ENCODE measurements at regions not wholly inside any gene's neighbourhood (a gene's known extent, or its start where the extent isn't known, plus 50 kb on each side); places are given as distances from the start of the nearest gene placed in this dataset.
A peak's percentile ranks its signal among the peaks of the same experiment; 100 is the strongest.

- peaks cover 8 to 20% (median 15%) of the 10 kb centered on the region in 11 experiments; a peak in 20 of 22 replicates for H3K9me3 ChIP-seq (replicated peaks in 1 of 11)
- no peak overlapping the region for H3K4me2 ChIP-seq
- no peak overlapping the region for H3K9ac ChIP-seq
- peaks cover 12 to 20% (median 18%) of the 10 kb centered on the region in 11 experiments for H3K27me3 ChIP-seq
- H3K4me3 ChIP-seq, result no peak overlapping the region
- H4K20me1 ChIP-seq, result no peaks in the 10 kb centered on the region
- no peaks in the 10 kb centered on the region for H3K36me3 ChIP-seq
- TF ChIP-seq Cebpa-rat (IDR thresholded peaks at IDR 0.05), result no peak
- H3K27ac ChIP-seq, result no peak overlapping the region
- H3K4me1 ChIP-seq, result no peaks in the 10 kb centered on the region
These were observed 166.3 kb downstream of the TBXT start for GRCh38 chr6:166001359-166001758.

GRCh38 chr6:165999279-165999678 lies 168.4 kb downstream of the TBXT start:
- Histone ChIP-seq H3K36me3 (no peaks in the 10 kb centered on the region), H3K9ac (no peak overlapping the region), H4K20me1 (no peaks in the 10 kb centered on the region), H3K9me3 (replicated peaks in 1 of 11) (no peaks in the 10 kb centered on the region), H3K27me3 (no peaks in the 10 kb centered on the region), H3K4me1 (no peaks in the 10 kb centered on the region), H3K4me2 (no peak overlapping the region), H3K4me3 (no peak overlapping the region), H3K27ac (no peak overlapping the region)
- no peak for TF ChIP-seq Cebpa-rat (IDR thresholded peaks at IDR 0.05)

- Histone ChIP-seq H3K36me3 (no peaks in the 10 kb centered on the region), H3K4me2 (no peak overlapping the region), H3K9ac (no peak overlapping the region), H3K4me3 (no peak overlapping the region), H3K4me1 (no peaks in the 10 kb centered on the region), H3K27ac (no peak overlapping the region), H4K20me1 (no peaks in the 10 kb centered on the region), H3K9me3 (replicated peaks in 1 of 11) (no peaks in the 10 kb centered on the region), H3K27me3 (no peaks in the 10 kb centered on the region)
- no peak for TF ChIP-seq Cebpa-rat (IDR thresholded peaks at IDR 0.05)
These were observed 169.6 kb downstream of the TBXT start for GRCh38 chr6:165998072-165998471.

- H4K20me1 ChIP-seq, result peaks cover 0 to 11% (median 0%) of the 10 kb centered on the region in 11 experiments; a peak in 4 of 22 replicates
- no peak overlapping the region for H3K4me2 ChIP-seq
- TF ChIP-seq Cebpa-rat (IDR thresholded peaks at IDR 0.05), result no peak
- H3K27me3 ChIP-seq, result peaks cover 34 to 45% (median 42%) of the 10 kb centered on the region in 11 experiments
- H3K4me3 ChIP-seq, result no peak overlapping the region
- no peak overlapping the region for H3K9ac ChIP-seq
- H3K4me1 ChIP-seq, result peaks cover 15 to 17% (median 16%) of the 10 kb centered on the region in 10 experiments
- no peak overlapping the region for H3K27ac ChIP-seq
- H3K9me3 ChIP-seq (replicated peaks in 1 of 11), result peaks cover 6 to 17% (median 9%) of the 10 kb centered on the region in 11 experiments; a peak in 15 of 22 replicates
- no peaks in the 10 kb centered on the region for H3K36me3 ChIP-seq
These were observed 176.3 kb downstream of the TBXT start for GRCh38 chr6:165991341-165991740.

- no peak overlapping the region for H3K4me3 ChIP-seq
- TF ChIP-seq Cebpa-rat (IDR thresholded peaks at IDR 0.05), result no peak
- peaks cover 6 to 17% (median 9%) of the 10 kb centered on the region in 11 experiments; a peak in 15 of 22 replicates for H3K9me3 ChIP-seq (replicated peaks in 1 of 11)
- H3K27ac ChIP-seq, result no peak overlapping the region
- H3K4me1 ChIP-seq, result peaks cover 18 to 27% (median 22%) of the 10 kb centered on the region in 10 experiments
- H4K20me1 ChIP-seq, result peaks cover 0 to 11% (median 0%) of the 10 kb centered on the region in 11 experiments; a peak in 4 of 22 replicates
- H3K27me3 ChIP-seq, result peaks cover 43 to 54% (median 48%) of the 10 kb centered on the region in 11 experiments
- no peak overlapping the region for H3K9ac ChIP-seq
- no peaks in the 10 kb centered on the region for H3K36me3 ChIP-seq
- no peak overlapping the region for H3K4me2 ChIP-seq
These were observed 177.4 kb downstream of the TBXT start for GRCh38 chr6:165990216-165990615.

GRCh38 chr6:165988757-165989456 lies 178.7 kb downstream of the TBXT start:
- Histone ChIP-seq H3K4me1 (peaks cover 18 to 28% (median 22%) of the 10 kb centered on the region in 10 experiments), H3K4me2 (no peak overlapping the region), H3K27ac (no peak overlapping the region), H3K27me3 (peaks cover 43 to 61% (median 48%) of the 10 kb centered on the region in 11 experiments), H4K20me1 (peaks cover 0 to 11% (median 0%) of the 10 kb centered on the region in 11 experiments; a peak in 4 of 22 replicates), H3K9me3 (replicated peaks in 1 of 11) (peaks cover 6 to 17% (median 9%) of the 10 kb centered on the region in 11 experiments; a peak in 15 of 22 replicates), H3K36me3 (no peaks in the 10 kb centered on the region), H3K9ac (no peak overlapping the region), H3K4me3 (no peak overlapping the region)
- TF ChIP-seq Cebpa-rat (IDR thresholded peaks at IDR 0.05), result no peak

GRCh38 chr6:165988302-165988756 lies 179.3 kb downstream of the TBXT start:
- Histone ChIP-seq H3K4me1 (peaks cover 18 to 28% (median 22%) of the 10 kb centered on the region in 10 experiments), H3K4me3 (no peak overlapping the region), H3K4me2 (no peak overlapping the region), H3K36me3 (no peaks in the 10 kb centered on the region), H3K27ac (no peak overlapping the region), H4K20me1 (peaks cover 0 to 11% (median 0%) of the 10 kb centered on the region in 11 experiments; a peak in 4 of 22 replicates), H3K9ac (no peak overlapping the region), H3K27me3 (peaks cover 43 to 61% (median 48%) of the 10 kb centered on the region in 11 experiments), H3K9me3 (replicated peaks in 1 of 11) (peaks cover 6 to 17% (median 9%) of the 10 kb centered on the region in 11 experiments; a peak in 15 of 22 replicates)
- no peak for TF ChIP-seq Cebpa-rat (IDR thresholded peaks at IDR 0.05)

- Histone ChIP-seq H4K20me1 (peaks cover 0 to 11% (median 0%) of the 10 kb centered on the region in 11 experiments; a peak in 4 of 22 replicates), H3K27ac (no peak overlapping the region), H3K4me3 (peak overlapping the region; percentile 19 to 62 (median 44); a peak in 14 of 20 replicates), H3K4me1 (peaks cover 18 to 28% (median 22%) of the 10 kb centered on the region in 10 experiments), H3K36me3 (no peaks in the 10 kb centered on the region), H3K9ac (0 out of 22 replicates have a peak overlapping the region, but pooled peaks of 1 of the 11 experiments have one; percentile 1), H3K27me3 (peaks cover 43 to 61% (median 48%) of the 10 kb centered on the region in 11 experiments), H3K9me3 (replicated peaks in 1 of 11) (peaks cover 6 to 17% (median 9%) of the 10 kb centered on the region in 11 experiments; a peak in 15 of 22 replicates), H3K4me2 (peak overlapping the region; percentile 70 to 93 (median 90))
- no peak for TF ChIP-seq Cebpa-rat (IDR thresholded peaks at IDR 0.05)
These were observed 180.0 kb downstream of the TBXT start for GRCh38 chr6:165987483-165988301.

All from BLaER1 treated with 17β-estradiol and CSF1 and Interleukin-3, amounts not matched to agents 10 nM and 100 nM (cell line).